ENCODE measurements at regions not wholly inside any gene's neighbourhood (a gene's known extent, or its start where the extent isn't known, plus 50 kb on each side); places are given as distances from the start of the nearest gene placed in this dataset.

GRCh38 chr15:35741881-35742280 lies 195.9 kb upstream of the DPH6 start:
- TF ChIP-seq CTCF (conservative IDR thresholded peaks at IDR 0.05; ENCODE audit: low read depth, low read length): no peak
- TF ChIP-seq POLR2A (IDR thresholded peaks at IDR 0.05; ENCODE audit: low read depth, low read length): no peak
- no peak for TF ChIP-seq USF2 (IDR thresholded peaks at IDR 0.05; ENCODE audit: low read depth, low read length)

All from IMR-90 (cell line).